ENCODE measurements at regions not wholly inside any gene's neighbourhood (a gene's known extent, or its start where the extent isn't known, plus 50 kb on each side); places are given as distances from the start of the nearest gene placed in this dataset.
A peak's percentile ranks its signal among the peaks of the same experiment; 100 is the strongest.

DNA sequence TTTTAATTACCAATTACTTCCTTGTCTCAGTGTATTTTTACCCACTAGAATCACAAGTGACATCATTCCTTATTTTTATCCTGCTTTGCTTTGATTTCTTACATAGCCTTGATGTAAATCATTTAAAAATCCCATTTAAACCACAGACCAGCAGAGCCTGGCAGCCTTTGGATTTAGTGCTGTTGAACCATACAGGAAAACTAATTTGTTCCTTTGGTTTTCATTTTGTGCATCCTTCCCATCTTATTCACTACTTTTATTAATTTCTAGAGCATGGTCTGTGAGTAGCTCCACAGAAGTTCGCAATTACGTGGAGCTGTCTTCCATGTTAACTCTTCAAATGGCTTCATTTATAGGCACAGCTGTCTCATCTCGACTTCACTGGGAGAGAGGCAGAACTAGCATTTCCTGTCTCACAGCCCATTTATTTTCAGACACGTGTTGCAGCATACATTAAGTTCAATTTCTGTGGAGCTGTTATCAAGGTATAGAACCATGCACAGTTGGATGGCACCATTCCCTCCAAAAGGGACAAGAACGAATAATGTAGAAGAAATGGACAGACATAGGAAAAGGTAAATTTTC, 235.3 kb downstream of the MRPL39 start:
- Histone ChIP-seq H3K4me2 (ENCODE audit: low read length) (no peak overlapping the region), H3K9me3 (replicated peaks; ENCODE audit: low read length) (no peaks in the 10 kb centered on the region), H3K36me3 (ENCODE audit: insufficient read depth, low read length) (no peaks in the 10 kb centered on the region), H3K9ac (ENCODE audit: low read depth, low read length) (peak overlapping the region; percentile 14), H3K4me3 (ENCODE audit: low read length) (no peak overlapping the region), H3K4me1 (ENCODE audit: control insufficient read depth, insufficient read depth, low read length) (peaks cover 64% of the 10 kb centered on the region), H3K27me3 (ENCODE audit: control insufficient read depth, insufficient read depth, low read length) (no peaks in the 10 kb centered on the region)

DNA sequence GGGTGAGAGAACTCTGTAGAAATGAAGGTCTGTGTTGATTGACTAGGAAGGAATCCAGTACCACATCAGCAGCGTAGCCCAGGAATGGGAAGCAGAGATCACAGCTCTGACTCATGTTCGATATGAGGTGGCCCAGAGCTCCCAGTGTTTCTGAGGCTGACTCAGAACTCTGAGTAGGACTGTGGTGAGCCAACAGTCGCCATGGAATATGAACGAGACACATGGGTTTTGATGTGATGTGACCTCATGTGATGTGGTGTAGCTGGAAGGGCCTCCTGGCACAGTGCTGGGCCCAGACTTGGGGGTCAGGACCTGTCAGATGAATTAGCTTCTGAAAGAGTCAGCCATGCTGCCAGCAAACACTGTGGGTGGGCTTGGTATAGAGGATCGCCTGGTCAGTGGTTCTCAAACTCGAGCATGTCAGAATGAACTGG, 237.0 kb downstream of the MRPL39 start:
- peak overlapping the region; percentile 70 for H3K9ac ChIP-seq (ENCODE audit: low read depth, low read length)
- peaks cover 59% of the 10 kb centered on the region for H3K4me1 ChIP-seq (ENCODE audit: control insufficient read depth, insufficient read depth, low read length)
- H3K4me2 ChIP-seq (ENCODE audit: low read length) = peak overlapping the region; percentile 58
- H3K36me3 ChIP-seq (ENCODE audit: insufficient read depth, low read length) = no peaks in the 10 kb centered on the region
- H3K27me3 ChIP-seq (ENCODE audit: control insufficient read depth, insufficient read depth, low read length) = no peaks in the 10 kb centered on the region
- no peak overlapping the region for H3K4me3 ChIP-seq (ENCODE audit: low read length)
- no peaks in the 10 kb centered on the region for H3K9me3 ChIP-seq (replicated peaks; ENCODE audit: low read length)

DNA sequence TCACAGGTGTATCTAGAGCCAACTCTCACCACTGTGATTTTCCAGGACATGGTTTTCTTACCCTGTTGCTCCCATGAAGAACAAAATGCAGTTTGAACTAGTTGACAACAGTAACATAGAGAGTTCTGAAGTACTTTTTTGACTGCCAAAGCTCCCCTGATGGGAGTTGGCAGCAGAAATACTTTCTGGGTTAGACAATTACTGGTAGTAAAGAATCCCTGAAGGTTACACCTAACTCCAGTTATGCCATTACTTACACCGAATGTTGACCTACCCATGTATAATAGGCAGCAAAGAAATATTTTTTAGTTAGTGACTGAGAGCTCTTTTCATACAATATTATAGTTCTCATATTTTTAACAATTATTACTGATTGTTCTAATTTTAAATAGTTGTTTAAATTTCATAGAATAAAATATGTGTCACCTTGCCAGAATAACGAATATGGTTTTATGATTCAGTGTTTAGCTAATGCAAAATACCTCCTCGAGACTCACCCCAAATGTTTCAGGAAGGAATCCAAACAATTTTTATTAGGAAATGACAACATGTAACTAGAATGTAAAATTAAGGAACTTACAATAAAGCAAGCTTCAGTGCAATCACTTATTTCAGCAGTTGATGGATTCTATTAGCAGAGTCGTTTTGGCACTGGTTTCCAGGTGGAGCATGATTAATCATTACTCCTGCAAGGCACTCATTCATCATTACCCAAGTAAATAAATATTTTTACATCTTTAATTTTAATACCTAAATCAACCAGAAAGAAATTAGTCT, 237.6 kb downstream of the MRPL39 start:
- Histone ChIP-seq H3K4me1 (ENCODE audit: control insufficient read depth, insufficient read depth, low read length) (peaks cover 56% of the 10 kb centered on the region), H3K4me3 (ENCODE audit: low read length) (no peak overlapping the region), H3K4me2 (ENCODE audit: low read length) (peak overlapping the region; percentile 58), H3K9ac (ENCODE audit: low read depth, low read length) (peak overlapping the region; percentile 70), H3K9me3 (replicated peaks; ENCODE audit: low read length) (no peaks in the 10 kb centered on the region), H3K27me3 (ENCODE audit: control insufficient read depth, insufficient read depth, low read length) (no peaks in the 10 kb centered on the region), H3K36me3 (ENCODE audit: insufficient read depth, low read length) (no peaks in the 10 kb centered on the region)

DNA sequence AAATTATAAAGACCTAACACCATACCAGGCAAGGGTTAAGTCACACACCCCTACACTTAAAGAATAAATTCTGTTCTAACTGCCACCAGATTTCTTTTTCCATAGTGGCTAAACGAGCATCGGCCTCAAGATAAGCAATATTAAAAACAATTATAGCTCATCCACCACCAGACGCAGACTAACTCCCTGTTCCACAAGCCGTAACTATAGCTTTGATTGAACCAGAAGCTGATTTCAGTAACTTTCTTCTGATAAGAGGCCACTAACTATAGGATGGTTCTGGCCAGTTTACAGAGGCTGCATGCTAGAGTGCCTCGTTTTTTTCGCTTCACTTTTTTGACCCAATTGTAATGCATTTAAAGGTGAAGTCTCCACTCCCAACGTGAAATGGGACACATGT, 238.8 kb downstream of the MRPL39 start:
- Histone ChIP-seq H3K27me3 (ENCODE audit: control insufficient read depth, insufficient read depth, low read length) (no peaks in the 10 kb centered on the region), H3K4me3 (ENCODE audit: low read length) (no peak overlapping the region), H3K9ac (ENCODE audit: low read depth, low read length) (no peak overlapping the region), H3K36me3 (ENCODE audit: insufficient read depth, low read length) (no peaks in the 10 kb centered on the region), H3K4me2 (ENCODE audit: low read length) (no peak overlapping the region), H3K9me3 (replicated peaks; ENCODE audit: low read length) (no peaks in the 10 kb centered on the region), H3K4me1 (ENCODE audit: control insufficient read depth, insufficient read depth, low read length) (peaks cover 56% of the 10 kb centered on the region)

- peaks cover 37% of the 10 kb centered on the region for H3K4me1 ChIP-seq (ENCODE audit: control insufficient read depth, insufficient read depth, low read length)
- H3K4me2 ChIP-seq (ENCODE audit: low read length) = no peak overlapping the region
- H3K9me3 ChIP-seq (replicated peaks; ENCODE audit: low read length) = no peaks in the 10 kb centered on the region
These were observed 241.2 kb downstream of the MRPL39 start for GRCh38 chr21:25366116-25366515.

GRCh38 chr21:25362375-25363267, 244.7 kb downstream of the MRPL39 start:
- no peak overlapping the region for H3K9ac ChIP-seq (ENCODE audit: low read depth, low read length)
- H3K9me3 ChIP-seq (replicated peaks; ENCODE audit: low read length) = no peaks in the 10 kb centered on the region
- no peak overlapping the region for H3K4me3 ChIP-seq (ENCODE audit: low read length)
- peaks cover 21% of the 10 kb centered on the region for H3K4me1 ChIP-seq (ENCODE audit: control insufficient read depth, insufficient read depth, low read length)
- H3K27me3 ChIP-seq (ENCODE audit: control insufficient read depth, insufficient read depth, low read length) = no peaks in the 10 kb centered on the region
- H3K4me2 ChIP-seq (ENCODE audit: low read length) = no peak overlapping the region
- no peaks in the 10 kb centered on the region for H3K36me3 ChIP-seq (ENCODE audit: insufficient read depth, low read length)

More at GRCh38 chr21:25366116-25366515, 241.2 kb downstream of the MRPL39 start:
- H3K4me3 ChIP-seq (ENCODE audit: low read length) = no peak overlapping the region
- H3K27me3 ChIP-seq (ENCODE audit: control insufficient read depth, insufficient read depth, low read length) = no peaks in the 10 kb centered on the region
- no peak overlapping the region for H3K9ac ChIP-seq (ENCODE audit: low read depth, low read length)
- no peaks in the 10 kb centered on the region for H3K36me3 ChIP-seq (ENCODE audit: insufficient read depth, low read length)

GRCh38 chr21:25361765-25362164, 245.5 kb downstream of the MRPL39 start:
- Histone ChIP-seq H3K4me3 (ENCODE audit: low read length) (no peak overlapping the region), H3K4me1 (ENCODE audit: control insufficient read depth, insufficient read depth, low read length) (peaks cover 21% of the 10 kb centered on the region), H3K36me3 (ENCODE audit: insufficient read depth, low read length) (no peaks in the 10 kb centered on the region), H3K4me2 (ENCODE audit: low read length) (no peak overlapping the region), H3K9me3 (replicated peaks; ENCODE audit: low read length) (no peaks in the 10 kb centered on the region), H3K27me3 (ENCODE audit: control insufficient read depth, insufficient read depth, low read length) (no peaks in the 10 kb centered on the region), H3K9ac (ENCODE audit: low read depth, low read length) (no peak overlapping the region)

DNA sequence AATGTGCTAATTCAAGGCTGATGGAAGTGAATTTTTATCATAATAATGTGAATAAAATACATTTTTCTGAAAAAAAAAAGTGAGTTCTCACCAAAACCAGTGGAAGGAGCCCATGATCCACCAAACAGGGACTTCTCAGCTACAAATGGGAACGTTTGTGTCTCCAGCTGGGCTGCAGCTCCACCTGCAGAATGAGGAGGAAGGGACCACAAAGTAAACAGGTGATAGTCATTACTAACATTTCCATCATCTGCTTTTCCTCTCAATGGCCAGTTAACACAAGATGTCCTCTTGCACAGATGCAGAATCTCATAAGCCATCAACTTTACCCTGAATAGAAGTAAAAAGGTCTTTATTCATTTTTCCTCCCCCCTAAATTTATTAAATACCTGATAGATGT, 246.2 kb downstream of the MRPL39 start:
- H3K9ac ChIP-seq (ENCODE audit: low read depth, low read length) = no peak overlapping the region
- no peak overlapping the region for H3K4me2 ChIP-seq (ENCODE audit: low read length)
- no peaks in the 10 kb centered on the region for H3K36me3 ChIP-seq (ENCODE audit: insufficient read depth, low read length)
- H3K4me3 ChIP-seq (ENCODE audit: low read length) = no peak overlapping the region
- H3K9me3 ChIP-seq (replicated peaks; ENCODE audit: low read length) = no peaks in the 10 kb centered on the region
- peaks cover 15% of the 10 kb centered on the region for H3K4me1 ChIP-seq (ENCODE audit: control insufficient read depth, insufficient read depth, low read length)
- no peaks in the 10 kb centered on the region for H3K27me3 ChIP-seq (ENCODE audit: control insufficient read depth, insufficient read depth, low read length)

DNA sequence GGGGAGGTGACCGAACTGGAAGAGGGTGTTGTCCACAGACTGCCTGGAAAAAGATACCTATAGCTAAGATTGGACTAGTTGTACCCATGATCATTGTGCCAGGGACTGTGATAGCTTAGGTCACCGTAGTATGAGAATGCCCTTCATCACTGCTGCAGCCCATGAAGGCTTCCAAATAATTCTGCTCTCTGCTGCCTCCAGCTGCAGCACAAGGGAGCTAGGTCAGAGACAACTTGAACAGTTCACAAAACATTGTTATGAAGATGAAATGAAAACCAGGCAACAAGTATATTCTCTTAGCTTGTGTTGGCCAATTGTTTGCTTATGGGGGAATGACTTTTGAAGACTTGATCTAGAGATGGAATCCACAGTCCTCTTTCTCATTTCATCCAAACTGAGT, 246.7 kb downstream of the MRPL39 start:
- Histone ChIP-seq H3K27me3 (ENCODE audit: control insufficient read depth, insufficient read depth, low read length) (no peaks in the 10 kb centered on the region), H3K4me2 (ENCODE audit: low read length) (no peak overlapping the region), H3K4me1 (ENCODE audit: control insufficient read depth, insufficient read depth, low read length) (peaks cover 10% of the 10 kb centered on the region), H3K4me3 (ENCODE audit: low read length) (no peak overlapping the region), H3K36me3 (ENCODE audit: insufficient read depth, low read length) (no peaks in the 10 kb centered on the region), H3K9ac (ENCODE audit: low read depth, low read length) (no peak overlapping the region), H3K9me3 (replicated peaks; ENCODE audit: low read length) (no peaks in the 10 kb centered on the region)

- H3K4me1 ChIP-seq (ENCODE audit: control insufficient read depth, insufficient read depth, low read length) = peaks cover 10% of the 10 kb centered on the region
- H3K27me3 ChIP-seq (ENCODE audit: control insufficient read depth, insufficient read depth, low read length) = no peaks in the 10 kb centered on the region
- no peak overlapping the region for H3K4me2 ChIP-seq (ENCODE audit: low read length)
- H3K9ac ChIP-seq (ENCODE audit: low read depth, low read length) = no peak overlapping the region
- no peaks in the 10 kb centered on the region for H3K36me3 ChIP-seq (ENCODE audit: insufficient read depth, low read length)
- no peak overlapping the region for H3K4me3 ChIP-seq (ENCODE audit: low read length)
- no peaks in the 10 kb centered on the region for H3K9me3 ChIP-seq (replicated peaks; ENCODE audit: low read length)
These were observed 247.6 kb downstream of the MRPL39 start for GRCh38 chr21:25359724-25360123.

DNA sequence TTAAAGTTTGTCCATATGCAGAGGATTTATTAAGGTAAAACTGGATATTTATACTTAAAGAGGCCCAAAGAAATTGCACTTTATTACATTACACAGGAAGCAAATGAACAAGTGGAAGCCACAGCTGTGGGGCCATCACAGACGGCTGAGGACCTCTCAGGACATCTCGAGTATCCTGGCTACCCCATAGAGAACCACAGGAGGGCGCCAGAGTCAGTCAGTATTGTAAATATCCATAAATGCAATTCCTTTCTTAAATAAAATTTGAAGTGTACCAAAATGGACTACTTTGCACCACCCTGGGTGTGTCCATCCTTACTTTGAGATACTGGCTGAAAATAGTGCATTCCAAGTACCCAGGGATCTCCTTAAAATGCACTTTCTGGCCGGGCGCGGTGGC, 257.2 kb downstream of the MRPL39 start:
- no peak overlapping the region for H3K4me3 ChIP-seq (ENCODE audit: low read length)
- no peak overlapping the region for H3K9ac ChIP-seq (ENCODE audit: low read depth, low read length)
- no peaks in the 10 kb centered on the region for H3K27me3 ChIP-seq (ENCODE audit: control insufficient read depth, insufficient read depth, low read length)
- no peaks in the 10 kb centered on the region for H3K36me3 ChIP-seq (ENCODE audit: insufficient read depth, low read length)
- H3K4me1 ChIP-seq (ENCODE audit: control insufficient read depth, insufficient read depth, low read length) = peaks cover 5% of the 10 kb centered on the region
- no peaks in the 10 kb centered on the region for H3K9me3 ChIP-seq (replicated peaks; ENCODE audit: low read length)
- no peak overlapping the region for H3K4me2 ChIP-seq (ENCODE audit: low read length)
